Spleen (tissue), 7 donors: ENCODE measurements at regions not wholly inside any gene's neighbourhood (a gene's known extent, or its start where the extent isn't known, plus 50 kb on each side); places are given as distances from the start of the nearest gene placed in this dataset.

Experiments
- POLR2AphosphoS5 ChIP-seq, 3 donors: sonication (generic); formaldehyde crosslinking; IDR thresholded peaks; one replicate each; pipeline ENCODE4 v1.5.1; 2017; ENCODE audit warnings: antibody characterized with exemption in 3 of 3
- TF ChIP-seq, protein P1 (sequence below), 11 experiments: fragments of 200-600 bp in 7 of 11; fragments of 450-650 bp in 4 of 11; sonication (generic) in 4 of 11; IDR thresholded peaks in 8 of 11; conservative IDR thresholded peaks in 3 of 11; 1 replicate in 7 of 11; 2 replicates in 4 of 11; pipeline versions ENCODE4 v1.4.0 to v1.8.0; 2016 to 2021; ENCODE audit warnings: antibody characterized with exemption in 11 of 11, inconsistent platforms in 4 of 11, mild to moderate bottlenecking in 1 of 11
- donor health status: DM: no; HTN: no; CAD: no; lungs with moderate emphysema.
- donor health status: DM: no; HTN: no; CAD: no.
- donor health status: DM: no; HTN: no; CAD: no.

DNA sequence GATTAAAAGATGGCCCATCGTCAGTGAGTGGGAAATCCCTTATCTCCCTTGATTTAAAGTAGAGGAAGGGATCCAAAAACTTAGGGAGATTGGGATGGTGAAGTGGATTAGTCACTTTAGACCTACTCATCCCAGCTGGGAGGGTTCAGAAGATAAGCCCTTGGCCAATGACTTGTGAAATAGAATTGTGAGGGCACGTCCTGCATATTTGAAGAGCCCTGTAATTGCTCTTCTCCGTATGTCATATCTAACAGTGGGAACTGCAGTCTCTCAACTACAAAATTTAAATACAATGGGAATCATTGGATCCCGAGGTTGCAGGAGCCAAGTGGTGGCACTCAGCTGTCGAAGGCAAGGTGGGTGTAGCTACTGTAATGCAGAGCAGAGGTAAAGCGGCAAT, 65.4 kb upstream of the C9orf72 start:
- TF ChIP-seq, protein P1, sequence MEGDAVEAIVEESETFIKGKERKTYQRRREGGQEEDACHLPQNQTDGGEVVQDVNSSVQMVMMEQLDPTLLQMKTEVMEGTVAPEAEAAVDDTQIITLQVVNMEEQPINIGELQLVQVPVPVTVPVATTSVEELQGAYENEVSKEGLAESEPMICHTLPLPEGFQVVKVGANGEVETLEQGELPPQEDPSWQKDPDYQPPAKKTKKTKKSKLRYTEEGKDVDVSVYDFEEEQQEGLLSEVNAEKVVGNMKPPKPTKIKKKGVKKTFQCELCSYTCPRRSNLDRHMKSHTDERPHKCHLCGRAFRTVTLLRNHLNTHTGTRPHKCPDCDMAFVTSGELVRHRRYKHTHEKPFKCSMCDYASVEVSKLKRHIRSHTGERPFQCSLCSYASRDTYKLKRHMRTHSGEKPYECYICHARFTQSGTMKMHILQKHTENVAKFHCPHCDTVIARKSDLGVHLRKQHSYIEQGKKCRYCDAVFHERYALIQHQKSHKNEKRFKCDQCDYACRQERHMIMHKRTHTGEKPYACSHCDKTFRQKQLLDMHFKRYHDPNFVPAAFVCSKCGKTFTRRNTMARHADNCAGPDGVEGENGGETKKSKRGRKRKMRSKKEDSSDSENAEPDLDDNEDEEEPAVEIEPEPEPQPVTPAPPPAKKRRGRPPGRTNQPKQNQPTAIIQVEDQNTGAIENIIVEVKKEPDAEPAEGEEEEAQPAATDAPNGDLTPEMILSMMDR (IDR thresholded peaks at IDR 0.05 in 8 of 11, conservative IDR thresholded peaks at IDR 0.05 in 3 of 11), result no peak
- no peak for TF ChIP-seq POLR2AphosphoS5 (IDR thresholded peaks at IDR 0.05)
